ENCODE measurements at regions not wholly inside any gene's neighbourhood (a gene's known extent, or its start where the extent isn't known, plus 50 kb on each side); places are given as distances from the start of the nearest gene placed in this dataset.

GRCh38 chr4:111754003-111754402 lies 391.3 kb upstream of the FAM241A start (continued):
- TF ChIP-seq CTCF (IDR thresholded peaks at IDR 0.05; ENCODE audit: control extremely low read depth in 1 of 3, insufficient read depth in 1 of 3, low read depth in 1 of 3, low read length in 3 of 3), result no peak
- TF ChIP-seq KDM5A (IDR thresholded peaks at IDR 0.05; ENCODE audit: low read length), result no peak
- no peak for TF ChIP-seq SP4 (IDR thresholded peaks at IDR 0.05; ENCODE audit: low read length)
